ENCODE measurements at regions not wholly inside any gene's neighbourhood (a gene's known extent, or its start where the extent isn't known, plus 50 kb on each side); places are given as distances from the start of the nearest gene placed in this dataset.

- Histone ChIP-seq H3K79me2 (ENCODE audit: control insufficient read depth, insufficient read depth, low read length) (no peaks in the 10 kb centered on the region), H4K20me1 (replicated peaks; ENCODE audit: control insufficient read depth, extremely low read depth, insufficient read depth, low read length) (no peaks in the 10 kb centered on the region), H3K27me3 (ENCODE audit: control insufficient read depth in 2 of 2, insufficient read depth in 2 of 2, low read length in 2 of 2) (peaks cover 0 to under 1% of the 10 kb centered on the region in 2 experiments), H3K4me1 (ENCODE audit: control insufficient read depth, extremely low read depth, insufficient read depth, low read length) (no peaks in the 10 kb centered on the region), H3K9ac (replicated peaks; ENCODE audit: extremely low read depth, insufficient read depth, low read length) (no peak overlapping the region), H2AFZ (ENCODE audit: low read depth, low read length) (no peak overlapping the region), H3K9me3 (replicated peaks; ENCODE audit: control insufficient read depth, insufficient read depth, low read length) (no peaks in the 10 kb centered on the region), H3K4me2 (ENCODE audit: insufficient read depth, low read length) (no peak overlapping the region), H3K9me1 (replicated peaks; ENCODE audit: control insufficient read depth, extremely low read depth, insufficient read depth, low read length) (no peaks in the 10 kb centered on the region), H3K27ac (ENCODE audit: insufficient read depth, low read depth, low read length) (no peak overlapping the region), H3K4me3 (replicated peaks in 1 of 3; ENCODE audit: insufficient read depth in 1 of 3, low read depth in 1 of 3, low read length in 3 of 3) (no peak overlapping the region), H3K36me3 (ENCODE audit: control insufficient read depth in 2 of 2, extremely low read depth in 1 of 2, insufficient read depth in 2 of 2, low read length in 2 of 2) (no peaks in the 10 kb centered on the region)
- ChIA-PET POLR2A (no interaction called here), CTCF (interaction anchor here (1.1 kb wide), 1 partner anchor 10 kb away, joined by 4 read pairs; no protein-coding TSS in a partner anchor)
- dilution Hi-C loops (cut with MboI; ENCODE audit: extremely low pct_ligation_motif_present, low sequenced_read_pairs): no loop called here
- intact Hi-C loops (cut with micrococcal nuclease): no loop called here
- no peak for DNase-seq (ENCODE audit: low read depth, low spot score)
- no peak for TF ChIP-seq MYC (IDR thresholded peaks at IDR 0.05; ENCODE audit: low read depth, low read length)
- no peak for TF ChIP-seq MAX (IDR thresholded peaks at IDR 0.05; ENCODE audit: insufficient read depth, insufficient read length)
- TF ChIP-seq POLR2AphosphoS5 (IDR thresholded peaks at IDR 0.05; ENCODE audit: insufficient read depth, low read depth, low read length): no peak
- TF ChIP-seq JUN (IDR thresholded peaks at IDR 0.05; ENCODE audit: borderline replicate concordance, insufficient read depth, insufficient read length, low read depth): no peak
- no peak for TF ChIP-seq FOS (IDR thresholded peaks at IDR 0.05; ENCODE audit: borderline replicate concordance, insufficient read depth, low read length)
- TF ChIP-seq POLR2A (IDR thresholded peaks at IDR 0.05; ENCODE audit: low read depth, low read length): no peak
- TF ChIP-seq EZH2 (IDR thresholded peaks at IDR 0.05; ENCODE audit: borderline replicate concordance, low read depth, low read length, severe bottlenecking): no peak
- TF ChIP-seq CTCF (IDR thresholded peaks at IDR 0.05; ENCODE audit: extremely low read depth in 1 of 2, insufficient read depth in 1 of 2, low read depth in 1 of 2, low read length in 2 of 2): no peak
- TF ChIP-seq GATA2 (IDR thresholded peaks at IDR 0.05; ENCODE audit: insufficient read depth, insufficient read length, low read depth, low read length): no peak
- no peak for FAIRE-seq
- BruUV-seq (replicated peaks): no TSS peak
Observed at GRCh38 chr15:59867086-59867855, 136.8 kb upstream of the FOXB1 start.

Data from endothelial cell of umbilical vein (primary cell).